Adrenal gland (tissue), 5 donors: ENCODE measurements at regions not wholly inside any gene's neighbourhood (a gene's known extent, or its start where the extent isn't known, plus 50 kb on each side); places are given as distances from the start of the nearest gene placed in this dataset.

ENCODE experiments used
- CTCF ChIP-seq, 6 experiments: fragments of 450-650 bp in 4 of 6; fragments of 200-600 bp in 2 of 6; sonication (generic) in 1 of 6; IDR thresholded peaks; 1 replicate in 5 of 6; 2 replicates in 1 of 6; pipeline versions ENCODE4 v1.5.1 to v1.8.0; 2016 to 2021; ENCODE audit warnings: antibody characterized with exemption in 6 of 6, mild to moderate bottlenecking in 2 of 6, moderate library complexity in 1 of 6
- POLR2A ChIP-seq, 2 donors: fragments of 450-650 bp; IDR thresholded peaks; one replicate each; pipeline ENCODE4 v1.6.1; 2017; ENCODE audit warnings: antibody characterized with exemption in 2 of 2, mild to moderate bottlenecking in 2 of 2, moderate library complexity in 1 of 2
- donor health status: DM: no; HTN: no; CAD: no.

- TF ChIP-seq CTCF (IDR thresholded peaks at IDR 0.05) (no peak), POLR2A (IDR thresholded peaks at IDR 0.05) (no peak)
Observed at GRCh38 chr14:103199124-103199523, 75.9 kb downstream of the TNFAIP2 start.
